PFSK-1 (cell line): ENCODE measurements at regions not wholly inside any gene's neighbourhood (a gene's known extent, or its start where the extent isn't known, plus 50 kb on each side); places are given as distances from the start of the nearest gene placed in this dataset.

Source experiments
- POLR2AphosphoS5 ChIP-seq: IDR thresholded peaks from 2 replicates; pipeline ENCODE4 v1.6.1; 2012; ENCODE audit warnings: low read depth, mild to moderate bottlenecking, control low read depth, low read length, moderate library complexity
- REST ChIP-seq, 2 experiments: IDR thresholded peaks; 2 replicates each; pipeline versions ENCODE4 v1.6.1 to v1.8.0; 2011 to 2012; ENCODE audit warnings: low read depth in 2 of 2, low read length in 2 of 2, control low read depth in 1 of 2, inconsistent platforms in 1 of 2, mild to moderate bottlenecking in 1 of 2, moderate library complexity in 1 of 2; ENCODE audit not compliant: insufficient read depth in 1 of 2
- TAF1 ChIP-seq: IDR thresholded peaks from 2 replicates; pipeline ENCODE4 v1.6.1; 2012; ENCODE audit warnings: low read length, control low read depth, borderline replicate concordance; ENCODE audit not compliant: insufficient read depth

- TF ChIP-seq REST (IDR thresholded peaks at IDR 0.05; ENCODE audit: insufficient read depth in 1 of 2, low read depth in 2 of 2, low read length in 2 of 2), result no peak
- no peak for TF ChIP-seq TAF1
- no peak for TF ChIP-seq POLR2AphosphoS5
Measured at GRCh38 chr22:46055911-46056545, 79.1 kb upstream of the WNT7B start.
